ENCODE measurements at regions not wholly inside any gene's neighbourhood (a gene's known extent, or its start where the extent isn't known, plus 50 kb on each side); places are given as distances from the start of the nearest gene placed in this dataset.

DNA sequence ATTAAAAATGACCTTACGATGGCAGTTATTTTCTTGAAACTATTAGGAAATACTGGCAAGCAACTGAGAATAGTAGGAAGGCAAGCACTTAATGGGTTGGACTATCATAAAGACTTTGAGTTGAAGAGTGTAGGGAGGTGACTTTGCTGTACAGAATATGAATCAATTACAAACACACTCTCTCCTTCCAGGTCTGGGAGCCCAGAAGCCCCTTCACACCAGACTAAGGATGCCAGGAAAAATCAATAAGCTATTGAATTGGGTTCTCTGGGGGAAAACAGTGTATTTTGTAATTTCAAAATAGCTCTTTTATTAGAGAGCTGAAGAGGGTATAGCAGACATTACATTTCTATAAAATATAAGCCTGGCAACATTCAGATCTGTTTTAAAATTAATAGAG is 736.4 kb downstream of the NOVA1 start:
- Mint-ChIP-seq H3K36me3 (ENCODE audit: insufficient read depth in 1 of 3, low read depth in 3 of 3) (peaks cover 0 to 5% (median 4%) of the 10 kb centered on the region in 3 experiments; a peak in 4 of 7 replicates), H3K9me3 (no peaks in the 10 kb centered on the region; a peak in 3 of 5 replicates), H3K4me1 (no peaks in the 10 kb centered on the region), H3K27ac (no peak overlapping the region), H3K4me3 (no peak overlapping the region), H3K27me3 (ENCODE audit: low read depth) (no peaks in the 10 kb centered on the region)
- no peaks in the 10 kb centered on the region for H3K4me1 ChIP-seq (ENCODE audit: insufficient read depth, low read length)
- H3K27ac ChIP-seq (ENCODE audit: insufficient read length, low read depth, low read length): no peak overlapping the region
- H3K4me2 ChIP-seq (ENCODE audit: insufficient read depth, insufficient read length, low read length): no peak overlapping the region
- H4K5ac ChIP-seq (ENCODE audit: insufficient read length, low read depth, low read length): no peak overlapping the region
- H3K23me2 ChIP-seq (ENCODE audit: insufficient read length, low read depth, low read length, poor library complexity, severe bottlenecking): no peaks in the 10 kb centered on the region
- DNase-seq: no peak
- H3K79me1 ChIP-seq (ENCODE audit: insufficient read depth, low read depth, low read length, poor library complexity, severe bottlenecking): no peaks in the 10 kb centered on the region
- no peak overlapping the region for H2BK20ac ChIP-seq (ENCODE audit: low read depth, low read length, poor library complexity, severe bottlenecking)
- H3K56ac ChIP-seq (ENCODE audit: insufficient read length, low read depth, low read length): no peak overlapping the region
- H3K79me2 ChIP-seq (ENCODE audit: insufficient read depth, low read length): no peaks in the 10 kb centered on the region
- no peak overlapping the region for H3T11ph ChIP-seq (ENCODE audit: low read length)
- H3K14ac ChIP-seq (ENCODE audit: insufficient read depth, low read length): no peak overlapping the region
- no peak overlapping the region for H3K9ac ChIP-seq (ENCODE audit: extremely low read depth, insufficient read length, low read length)
- H3K9me3 ChIP-seq (ENCODE audit: control insufficient read depth, low read depth, low read length): no peaks in the 10 kb centered on the region
- no peak overlapping the region for H2AK5ac ChIP-seq (ENCODE audit: insufficient read length, low read length)
- no peak overlapping the region for H4K91ac ChIP-seq (ENCODE audit: insufficient read length, low read depth, low read length)
- no peak overlapping the region for H3K18ac ChIP-seq (ENCODE audit: insufficient read length, low read depth, low read length)
- no peaks in the 10 kb centered on the region for H4K20me1 ChIP-seq (ENCODE audit: control insufficient read depth, insufficient read depth, insufficient read length)
- no peaks in the 10 kb centered on the region for H3K27me3 ChIP-seq (ENCODE audit: insufficient read depth, low read length)
- H2BK120ac ChIP-seq (ENCODE audit: low read depth, low read length, poor library complexity, severe bottlenecking): no peak overlapping the region
- TF ChIP-seq, protein P1, sequence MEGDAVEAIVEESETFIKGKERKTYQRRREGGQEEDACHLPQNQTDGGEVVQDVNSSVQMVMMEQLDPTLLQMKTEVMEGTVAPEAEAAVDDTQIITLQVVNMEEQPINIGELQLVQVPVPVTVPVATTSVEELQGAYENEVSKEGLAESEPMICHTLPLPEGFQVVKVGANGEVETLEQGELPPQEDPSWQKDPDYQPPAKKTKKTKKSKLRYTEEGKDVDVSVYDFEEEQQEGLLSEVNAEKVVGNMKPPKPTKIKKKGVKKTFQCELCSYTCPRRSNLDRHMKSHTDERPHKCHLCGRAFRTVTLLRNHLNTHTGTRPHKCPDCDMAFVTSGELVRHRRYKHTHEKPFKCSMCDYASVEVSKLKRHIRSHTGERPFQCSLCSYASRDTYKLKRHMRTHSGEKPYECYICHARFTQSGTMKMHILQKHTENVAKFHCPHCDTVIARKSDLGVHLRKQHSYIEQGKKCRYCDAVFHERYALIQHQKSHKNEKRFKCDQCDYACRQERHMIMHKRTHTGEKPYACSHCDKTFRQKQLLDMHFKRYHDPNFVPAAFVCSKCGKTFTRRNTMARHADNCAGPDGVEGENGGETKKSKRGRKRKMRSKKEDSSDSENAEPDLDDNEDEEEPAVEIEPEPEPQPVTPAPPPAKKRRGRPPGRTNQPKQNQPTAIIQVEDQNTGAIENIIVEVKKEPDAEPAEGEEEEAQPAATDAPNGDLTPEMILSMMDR (conservative IDR thresholded peaks at IDR 0.05): no peak
- H2BK15ac ChIP-seq (ENCODE audit: low read depth, low read length): no peak overlapping the region
- H2BK12ac ChIP-seq (ENCODE audit: insufficient read length, low read depth, low read length): no peak overlapping the region
- H2AFZ ChIP-seq (ENCODE audit: low read length): no peak overlapping the region
- H3K23ac ChIP-seq (ENCODE audit: insufficient read length, low read depth, low read length): no peak overlapping the region
- H3K4ac ChIP-seq (ENCODE audit: low read depth, low read length): no peak overlapping the region
- WGBS (ENCODE audit: extremely low coverage, insufficient read length, low lambda C conversion rate): no CpG with 5 or more reads among the region's 1 CpG
- H2BK5ac ChIP-seq (ENCODE audit: insufficient read length, low read length): no peak overlapping the region
- no peak overlapping the region for H4K8ac ChIP-seq (replicated peaks; ENCODE audit: insufficient read length, low read depth, low read length)

Measured in H9 (cell line).